Stomach (tissue), 8 donors: ENCODE measurements at regions not wholly inside any gene's neighbourhood (a gene's known extent, or its start where the extent isn't known, plus 50 kb on each side); places are given as distances from the start of the nearest gene placed in this dataset.

Experiments
- DNase-seq, 2 donors: peaks; one replicate each; pipeline versions ENCODE4 v3.0.0 to v3.0.0-alpha.2; 2013 to 2019
- H3K27ac ChIP-seq, 5 donors: fragments of 200-600 bp in 4 of 5; sonication (generic) in 4 of 5; one replicate each; pipeline ENCODE4 v1.5.1; 2013 to 2019; ENCODE audit warnings: mild to moderate bottlenecking in 1 of 5, moderate library complexity in 1 of 5
- H3K27me3 ChIP-seq, 3 donors: fragments of 200-600 bp; sonication (generic); one replicate each; pipeline ENCODE4 v1.5.1; 2017 to 2019; ENCODE audit warnings: mixed run types in 1 of 3
- H3K36me3 ChIP-seq, 4 donors: fragments of 200-600 bp; sonication (generic); 1 replicate in 3 of 4; 2 replicates in 1 of 4; pipeline ENCODE4 v1.5.1; 2016 to 2019
- H3K4me1 ChIP-seq, 4 donors: fragments of 200-600 bp; sonication (generic); one replicate each; pipeline ENCODE4 v1.5.1; 2016 to 2019
- H3K4me3 ChIP-seq, 4 donors: fragments of 200-600 bp; sonication (generic) in 3 of 4; one replicate each; pipeline ENCODE4 v1.5.1; 2016 to 2019; ENCODE audit warnings: mild to moderate bottlenecking in 1 of 4
- H3K9me3 ChIP-seq, 4 donors: fragments of 200-600 bp; sonication (generic); one replicate each; pipeline ENCODE4 v1.5.1; 2016 to 2019
- EP300 ChIP-seq: sonication (generic); formaldehyde crosslinking; IDR thresholded peaks from one replicate; pipeline ENCODE4 v1.6.1; 2017; ENCODE audit warnings: antibody characterized with exemption
- POLR2A ChIP-seq, 4 donors: fragments of 450-650 bp; IDR thresholded peaks; one replicate each; pipeline ENCODE4 v1.6.1; 2016; ENCODE audit warnings: antibody characterized with exemption in 4 of 4, control low read depth in 2 of 4, mild to moderate bottlenecking in 1 of 4, moderate library complexity in 1 of 4
- POLR2AphosphoS5 ChIP-seq, 3 donors: sonication (generic); formaldehyde crosslinking; IDR thresholded peaks; one replicate each; pipeline ENCODE4 v1.6.1; 2016; ENCODE audit warnings: antibody characterized with exemption in 3 of 3
- WGBS, 5 donors: extraction: QIAGEN DNeasy Blood & Tissue Kit in 3 of 5; methylation state at CpG; one replicate each; pipeline versions ENCODE4 v1.1.5 to v1.1.7; 2013 to 2018; 5-methylcytosine and 5-hydroxymethylcytosine counted together
- intact Hi-C: fragments of 100-400 bp; cut with DNase I; formaldehyde crosslinking; loops from one replicate; pipeline ENCODE4 v1.15.1; 2023; ENCODE audit warnings: low total_unique reads
- TF ChIP-seq, protein P1 (sequence below), 7 experiments: fragments of 450-650 bp in 4 of 7; fragments of 200-600 bp in 3 of 7; sonication (generic) in 3 of 7; IDR thresholded peaks; one replicate each; pipeline ENCODE4 v1.5.1; 2016 to 2019; ENCODE audit warnings: antibody characterized with exemption in 7 of 7, control low read depth in 2 of 7, mild to moderate bottlenecking in 1 of 7
- donor health status: healthy with polysubstance abuse.
- donor health status: Bipolar disorder and iron deficiency.
- donor health status: healthy.

DNA sequence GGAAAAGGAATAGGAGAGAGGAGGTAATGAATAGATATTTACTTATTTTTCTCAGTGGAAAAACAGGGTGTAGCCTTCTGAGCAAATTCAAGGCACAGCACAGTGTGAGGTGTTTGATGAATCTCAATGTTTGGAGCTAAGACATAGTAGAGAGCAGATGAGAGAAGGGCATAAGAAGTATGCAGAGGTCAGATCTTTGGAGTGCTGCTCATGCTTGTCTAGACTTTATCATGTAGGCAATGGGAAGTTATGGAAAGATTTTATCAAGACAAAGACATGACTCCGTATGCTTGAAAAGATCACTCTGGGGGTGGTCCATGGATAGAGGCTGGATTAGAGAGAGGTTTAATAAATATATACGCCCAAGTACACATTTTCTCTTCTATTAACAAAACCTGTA is 217.0 kb upstream of the CNR1 start:
- H3K27ac ChIP-seq, result no peak overlapping the region
- no peaks in the 10 kb centered on the region for H3K36me3 ChIP-seq
- intact Hi-C loops, result no loop called here
- no peaks in the 10 kb centered on the region for H3K27me3 ChIP-seq
- TF ChIP-seq POLR2A (IDR thresholded peaks at IDR 0.05), result no peak
- TF ChIP-seq POLR2AphosphoS5 (IDR thresholded peaks at IDR 0.05), result no peak
- TF ChIP-seq EP300, result no peak
- TF ChIP-seq, protein P1, sequence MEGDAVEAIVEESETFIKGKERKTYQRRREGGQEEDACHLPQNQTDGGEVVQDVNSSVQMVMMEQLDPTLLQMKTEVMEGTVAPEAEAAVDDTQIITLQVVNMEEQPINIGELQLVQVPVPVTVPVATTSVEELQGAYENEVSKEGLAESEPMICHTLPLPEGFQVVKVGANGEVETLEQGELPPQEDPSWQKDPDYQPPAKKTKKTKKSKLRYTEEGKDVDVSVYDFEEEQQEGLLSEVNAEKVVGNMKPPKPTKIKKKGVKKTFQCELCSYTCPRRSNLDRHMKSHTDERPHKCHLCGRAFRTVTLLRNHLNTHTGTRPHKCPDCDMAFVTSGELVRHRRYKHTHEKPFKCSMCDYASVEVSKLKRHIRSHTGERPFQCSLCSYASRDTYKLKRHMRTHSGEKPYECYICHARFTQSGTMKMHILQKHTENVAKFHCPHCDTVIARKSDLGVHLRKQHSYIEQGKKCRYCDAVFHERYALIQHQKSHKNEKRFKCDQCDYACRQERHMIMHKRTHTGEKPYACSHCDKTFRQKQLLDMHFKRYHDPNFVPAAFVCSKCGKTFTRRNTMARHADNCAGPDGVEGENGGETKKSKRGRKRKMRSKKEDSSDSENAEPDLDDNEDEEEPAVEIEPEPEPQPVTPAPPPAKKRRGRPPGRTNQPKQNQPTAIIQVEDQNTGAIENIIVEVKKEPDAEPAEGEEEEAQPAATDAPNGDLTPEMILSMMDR (IDR thresholded peaks at IDR 0.05), result no peak
- H3K4me1 ChIP-seq, result peaks cover 0 to 11% (median 0%) of the 10 kb centered on the region in 4 donors
- DNase-seq, result no peak
- 84 to 90% (median 85%) methylated on average over 2 of the region's 2 CpGs for WGBS, 5 donors
- H3K4me3 ChIP-seq, result no peak overlapping the region
- H3K9me3 ChIP-seq, result no peaks in the 10 kb centered on the region

DNA sequence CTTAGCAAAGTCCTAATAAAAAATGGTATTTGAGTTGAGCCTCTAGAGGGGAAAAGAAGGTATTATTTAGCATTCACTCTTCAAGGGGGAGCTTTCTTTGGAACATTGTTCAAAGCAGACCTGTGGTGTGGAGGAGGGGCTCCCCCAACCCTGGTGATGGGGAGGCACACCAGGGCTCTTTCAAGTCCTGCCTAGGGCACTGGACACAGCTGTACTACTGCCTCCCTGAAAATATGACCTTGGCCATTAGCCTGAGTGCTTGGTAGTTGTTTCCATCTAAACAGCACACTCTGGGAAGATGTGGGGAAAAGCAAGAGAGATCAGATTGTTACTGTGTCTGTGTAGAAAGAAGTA is 215.1 kb upstream of the CNR1 start:
- no peak overlapping the region for H3K27ac ChIP-seq
- H3K4me1 ChIP-seq, result peaks cover 0 to 11% (median 0%) of the 10 kb centered on the region in 4 donors
- H3K4me3 ChIP-seq, result no peak overlapping the region
- no peak for DNase-seq
- intact Hi-C loops, result no loop called here
- H3K9me3 ChIP-seq, result no peaks in the 10 kb centered on the region
- H3K36me3 ChIP-seq, result no peaks in the 10 kb centered on the region
- TF ChIP-seq EP300 (no peak), POLR2AphosphoS5 (IDR thresholded peaks at IDR 0.05) (no peak), POLR2A (IDR thresholded peaks at IDR 0.05) (no peak)
- TF ChIP-seq, protein P1 (IDR thresholded peaks at IDR 0.05), result no peak
- no peaks in the 10 kb centered on the region for H3K27me3 ChIP-seq

DNA sequence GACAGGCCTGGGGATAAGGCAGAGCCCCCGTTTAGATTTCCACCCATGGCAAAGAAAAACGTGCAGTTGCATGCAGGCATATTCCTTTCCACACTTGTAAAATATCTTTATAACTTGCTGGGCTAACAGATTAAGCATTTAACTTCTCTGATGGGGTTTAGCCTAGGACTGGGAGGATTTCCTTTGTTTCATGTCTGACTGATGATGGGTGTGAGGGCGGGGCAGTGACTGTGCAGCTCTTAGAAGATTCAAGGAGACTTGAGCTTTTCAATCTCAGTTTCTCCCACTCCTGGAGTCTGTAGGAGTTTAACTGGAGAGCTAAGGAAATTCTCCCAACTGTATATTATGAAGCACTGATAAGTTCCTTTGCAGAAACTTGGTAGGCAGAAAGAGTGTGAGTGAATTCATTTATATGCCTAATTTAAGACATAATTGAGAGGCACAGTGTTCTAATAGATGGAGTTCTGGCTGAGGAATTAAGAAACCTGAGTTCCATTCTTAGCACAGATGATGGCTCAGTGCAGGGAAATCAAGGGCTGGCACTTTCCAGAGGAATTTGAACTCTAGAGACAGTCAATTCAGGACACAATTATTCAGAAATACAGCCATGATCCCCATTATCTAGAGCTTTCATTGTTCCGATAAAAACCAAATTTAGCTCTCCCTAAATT is 214.6 kb upstream of the CNR1 start:
- H3K4me3 ChIP-seq, result no peak overlapping the region
- no peak for DNase-seq
- no peaks in the 10 kb centered on the region for H3K36me3 ChIP-seq
- no peaks in the 10 kb centered on the region for H3K27me3 ChIP-seq
- H3K4me1 ChIP-seq, result peaks cover 0 to 11% (median 0%) of the 10 kb centered on the region in 4 donors
- intact Hi-C loops, result no loop called here
- no peak for TF ChIP-seq POLR2A (IDR thresholded peaks at IDR 0.05)
- no peak for TF ChIP-seq EP300
- no peak for TF ChIP-seq POLR2AphosphoS5 (IDR thresholded peaks at IDR 0.05)
- TF ChIP-seq, protein P1 (IDR thresholded peaks at IDR 0.05), result no peak
- 55 to 68% (median 63%) methylated on average over 4 of the region's 4 CpGs for WGBS, 5 donors
- no peaks in the 10 kb centered on the region for H3K9me3 ChIP-seq
- H3K27ac ChIP-seq, result no peak overlapping the region

DNA sequence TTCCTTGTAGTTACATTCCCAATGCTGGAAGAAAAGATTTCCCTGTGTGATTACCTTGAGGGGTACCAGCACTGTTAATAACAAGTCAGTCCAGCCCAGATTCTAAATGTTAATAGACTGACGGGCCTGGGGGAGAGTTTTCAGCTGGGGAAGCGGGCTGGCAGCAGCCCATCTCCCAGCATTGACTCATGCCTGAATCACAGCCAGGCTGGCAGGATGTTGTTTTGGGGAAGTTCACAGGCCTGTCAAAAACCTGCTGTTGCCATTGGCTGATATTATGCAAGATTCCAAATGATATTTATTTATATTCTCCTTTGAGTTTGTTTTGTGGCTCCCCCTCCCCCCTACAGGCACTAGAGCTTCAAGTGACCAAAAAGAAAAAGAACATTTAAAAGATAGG is 213.9 kb upstream of the CNR1 start:
- intact Hi-C loops, result no loop called here
- peak in 1 of 2 donors; percentile 22 for DNase-seq
- no peaks in the 10 kb centered on the region for H3K9me3 ChIP-seq
- no peaks in the 10 kb centered on the region for H3K36me3 ChIP-seq
- no peak overlapping the region for H3K4me3 ChIP-seq
- WGBS, 5 donors, result 37 to 61% (median 47%) methylated on average over 2 of the region's 2 CpGs
- no peak for TF ChIP-seq EP300
- no peak for TF ChIP-seq POLR2A (IDR thresholded peaks at IDR 0.05)
- TF ChIP-seq POLR2AphosphoS5 (IDR thresholded peaks at IDR 0.05), result no peak
- TF ChIP-seq, protein P1 (IDR thresholded peaks at IDR 0.05), result no peak
- no peak overlapping the region for H3K27ac ChIP-seq
- H3K4me1 ChIP-seq, result peaks cover 0 to 11% (median 0%) of the 10 kb centered on the region in 4 donors
- no peaks in the 10 kb centered on the region for H3K27me3 ChIP-seq
